ENCODE measurements at regions not wholly inside any gene's neighbourhood (a gene's known extent, or its start where the extent isn't known, plus 50 kb on each side); places are given as distances from the start of the nearest gene placed in this dataset.

- DNase-seq = no peak
These were observed 360.8 kb upstream of the KLHL1 start for GRCh38 chr13:70469077-70469476.

GRCh38 chr13:70457474-70457873, 349.2 kb upstream of the KLHL1 start:
- no peak for DNase-seq

GRCh38 chr13:70448820-70449219, 340.6 kb upstream of the KLHL1 start:
- DNase-seq = no peak

- DNase-seq = no peak
These were observed 324.1 kb upstream of the KLHL1 start for GRCh38 chr13:70432276-70432805.

- no peak for DNase-seq
These were observed 322.0 kb upstream of the KLHL1 start for GRCh38 chr13:70430256-70430655.

- no peak for DNase-seq
These were observed 316.7 kb upstream of the KLHL1 start for GRCh38 chr13:70424928-70425327.

- no peak for DNase-seq
These were observed 316.2 kb upstream of the KLHL1 start for GRCh38 chr13:70424428-70424827.

- no peak for DNase-seq
These were observed 306.9 kb upstream of the KLHL1 start for GRCh38 chr13:70415136-70415535.

- DNase-seq = no peak
These were observed 300.6 kb upstream of the KLHL1 start for GRCh38 chr13:70408865-70409264.

- DNase-seq = no peak
These were observed 299.2 kb upstream of the KLHL1 start for GRCh38 chr13:70407486-70407885.

GRCh38 chr13:70405266-70405665, 297.0 kb upstream of the KLHL1 start:
- no peak for DNase-seq

GRCh38 chr13:70394031-70394548, 285.8 kb upstream of the KLHL1 start:
- DNase-seq = no peak

GRCh38 chr13:70391678-70392077, 283.4 kb upstream of the KLHL1 start:
- DNase-seq = no peak

- DNase-seq = no peak
These were observed 282.7 kb upstream of the KLHL1 start for GRCh38 chr13:70390968-70391367.

- no peak for DNase-seq
These were observed 281.8 kb upstream of the KLHL1 start for GRCh38 chr13:70390064-70390463.

- DNase-seq = no peak
These were observed 280.7 kb upstream of the KLHL1 start for GRCh38 chr13:70388935-70389334.

- no peak for DNase-seq
These were observed 278.7 kb upstream of the KLHL1 start for GRCh38 chr13:70386919-70387318.

- peak; percentile 8 for DNase-seq
These were observed 277.6 kb upstream of the KLHL1 start for GRCh38 chr13:70385852-70386251.

GRCh38 chr13:70384156-70384555, 275.9 kb upstream of the KLHL1 start:
- no peak for DNase-seq

GRCh38 chr13:70380809-70381208, 272.6 kb upstream of the KLHL1 start:
- DNase-seq = no peak

- DNase-seq = no peak
These were observed 267.5 kb upstream of the KLHL1 start for GRCh38 chr13:70375718-70376117.

GRCh38 chr13:70370924-70371323, 262.7 kb upstream of the KLHL1 start:
- no peak for DNase-seq

GRCh38 chr13:70366720-70367119, 258.5 kb upstream of the KLHL1 start:
- no peak for DNase-seq

GRCh38 chr13:70363991-70364390, 255.7 kb upstream of the KLHL1 start:
- DNase-seq = no peak

GRCh38 chr13:70362820-70363570, 254.7 kb upstream of the KLHL1 start:
- no peak for DNase-seq
